Right lobe of liver (tissue), 6 donors: ENCODE measurements at regions not wholly inside any gene's neighbourhood (a gene's known extent, or its start where the extent isn't known, plus 50 kb on each side); places are given as distances from the start of the nearest gene placed in this dataset.

Experiments
- ATAC-seq, 4 donors: fragments of 200-7000 bp; cut with Tn5 transposase; one replicate each; pipeline ENCODE4 v1.9.1; 2020; ENCODE audit warnings: mild to moderate bottlenecking in 4 of 4, moderate library complexity in 4 of 4
- DNase-seq, 3 donors: peaks; one replicate each; pipeline ENCODE4 v3.0.0-alpha.2; 2020
- H3K27ac ChIP-seq, 3 donors: fragments of 200-600 bp; one replicate each; pipeline ENCODE4 v1.8.0; 2022
- H3K27me3 ChIP-seq, 2 donors: fragments of 200-600 bp; one replicate each; pipeline ENCODE4 v1.8.0; 2022
- H3K36me3 ChIP-seq, 4 donors: fragments of 200-600 bp; sonication (generic) in 1 of 4; one replicate each; pipeline versions ENCODE4 v1.5.1 to v1.8.0; 2017 to 2022; ENCODE audit warnings: control low read depth in 1 of 4
- H3K4me1 ChIP-seq, 4 donors: fragments of 200-600 bp; sonication (generic) in 1 of 4; one replicate each; pipeline versions ENCODE4 v1.5.1 to v1.8.0; 2017 to 2022; ENCODE audit warnings: control low read depth in 1 of 4
- H3K4me3 ChIP-seq, 3 donors: fragments of 200-600 bp; one replicate each; pipeline ENCODE4 v1.8.0; 2022
- H3K9me3 ChIP-seq, 4 donors: fragments of 200-600 bp; sonication (generic) in 1 of 4; one replicate each; pipeline versions ENCODE4 v1.5.1 to v1.8.0; 2017 to 2022; ENCODE audit warnings: control low read depth in 1 of 4
- CTCF ChIP-seq, 4 donors: fragments of 200-600 bp in 3 of 4; fragments of 450-650 bp in 1 of 4; IDR thresholded peaks; one replicate each; pipeline versions ENCODE4 v1.5.1 to v1.8.0; 2016 to 2022; ENCODE audit warnings: antibody characterized with exemption in 4 of 4, mild to moderate bottlenecking in 2 of 4
- POLR2A ChIP-seq: fragments of 450-650 bp; IDR thresholded peaks from one replicate; pipeline ENCODE4 v1.6.1; 2017; ENCODE audit warnings: antibody characterized with exemption, mild to moderate bottlenecking
- WGBS: methylation state at CpG from one replicate; pipeline ENCODE4 v1.1.6; 2018; ENCODE audit warnings: low coverage, low lambda C conversion rate; ENCODE audit not compliant: insufficient coverage; ENCODE audit errors: missing lambda C conversion rate; 5-methylcytosine and 5-hydroxymethylcytosine counted together
- intact Hi-C, 2 donors: fragments of 100-400 bp; cut with DNase I; formaldehyde crosslinking; loops; one replicate each; pipeline versions ENCODE4 v1.11.2 to v1.14.1; 2022
- donor health status: DM: no; HTN: yes; CAD: no.
- donor health status: DM: no; HTN: no; CAD: no.
- donor health status: DM: no; HTN: no; CAD: no.
- donor health status: DM: no; HTN: yes; CAD: no.
- donor health status: DM: no; HTN: yes; CAD: no.

GRCh38 chr11:20221566-20221965 lies 61.3 kb upstream of the DBX1 start:
- H3K27ac ChIP-seq = no peak overlapping the region
- H3K27me3 ChIP-seq = no peaks in the 10 kb centered on the region
- H3K9me3 ChIP-seq = no peaks in the 10 kb centered on the region
- WGBS = no CpG with 5 or more reads among the region's 3 CpGs
- intact Hi-C loops = no loop called here
- H3K4me3 ChIP-seq = no peak overlapping the region
- H3K36me3 ChIP-seq = no peaks in the 10 kb centered on the region
- no peak for TF ChIP-seq CTCF (IDR thresholded peaks at IDR 0.05)
- no peak for TF ChIP-seq POLR2A
- DNase-seq = no peak
- no peak for ATAC-seq
- no peaks in the 10 kb centered on the region for H3K4me1 ChIP-seq

GRCh38 chr11:20213790-20214189 lies 53.5 kb upstream of the DBX1 start:
- no peaks in the 10 kb centered on the region for H3K27me3 ChIP-seq
- no peak overlapping the region for H3K4me3 ChIP-seq
- WGBS = 9% methylated on average over 1 of the region's 1 CpG
- DNase-seq = no peak
- intact Hi-C loops = no loop called here
- H3K4me1 ChIP-seq = no peaks in the 10 kb centered on the region
- H3K27ac ChIP-seq = no peak overlapping the region
- H3K36me3 ChIP-seq = no peaks in the 10 kb centered on the region
- ATAC-seq = no peak
- H3K9me3 ChIP-seq = no peaks in the 10 kb centered on the region
- TF ChIP-seq POLR2A (no peak), CTCF (IDR thresholded peaks at IDR 0.05) (no peak)

GRCh38 chr11:20211691-20212090 lies 51.4 kb upstream of the DBX1 start:
- Histone ChIP-seq H3K27me3 (peaks cover 0 to 5% of the 10 kb centered on the region in 2 donors), H3K9me3 (no peaks in the 10 kb centered on the region), H3K36me3 (no peaks in the 10 kb centered on the region), H3K4me1 (no peaks in the 10 kb centered on the region), H3K4me3 (no peak overlapping the region), H3K27ac (no peak overlapping the region)
- intact Hi-C loops = no loop called here
- ATAC-seq (no peak), DNase-seq (no peak)
- WGBS = 62% methylated on average over 4 of the region's 4 CpGs
- no peak for TF ChIP-seq POLR2A
- no peak for TF ChIP-seq CTCF (IDR thresholded peaks at IDR 0.05)
